ENCODE measurements at regions not wholly inside any gene's neighbourhood (a gene's known extent, or its start where the extent isn't known, plus 50 kb on each side); places are given as distances from the start of the nearest gene placed in this dataset.

DNA sequence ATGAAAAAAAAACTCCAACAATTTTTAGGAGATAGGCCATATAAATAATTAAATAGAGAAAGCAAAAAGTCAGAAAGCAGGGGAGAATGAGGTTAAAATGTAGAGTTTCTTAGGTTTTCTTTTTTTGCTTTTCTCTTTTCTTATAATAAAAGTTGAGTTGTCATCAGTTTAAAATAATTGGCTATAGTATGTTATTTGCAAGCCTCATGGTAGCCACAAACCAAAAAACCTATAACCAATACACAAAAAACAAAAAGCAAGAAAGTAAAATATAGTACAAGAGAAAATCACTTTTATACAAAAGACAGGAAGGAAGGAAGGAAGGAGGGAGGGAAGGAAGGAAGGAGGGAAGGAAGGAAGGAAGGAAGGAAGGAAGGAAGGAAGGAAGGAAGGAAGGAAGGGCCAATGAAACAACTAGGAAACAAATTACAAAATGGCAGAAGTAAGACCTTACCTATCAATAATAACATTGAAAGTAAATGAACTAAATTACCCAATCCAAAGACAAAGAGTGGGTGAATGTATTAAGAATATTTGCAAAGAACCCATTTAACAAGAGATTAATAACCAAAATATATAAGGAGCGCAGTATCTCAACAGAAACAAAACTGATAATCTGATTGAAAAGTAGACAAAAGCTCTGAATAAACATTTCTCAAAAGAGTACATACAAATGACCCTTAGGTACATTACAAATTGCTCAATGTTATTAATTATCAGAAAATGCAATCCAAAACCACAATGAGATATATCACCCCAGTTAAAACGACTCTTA is 541.3 kb upstream of the LRRTM4 start:
- Histone ChIP-seq H3K27me3 (replicated peaks; ENCODE audit: insufficient read depth, low read depth, low read length, poor library complexity) (no peaks in the 10 kb centered on the region), H3K4me3 (ENCODE audit: low read depth, low read length, poor library complexity, severe bottlenecking) (no peak overlapping the region), H3K27ac (ENCODE audit: low read depth, low read length, poor library complexity, severe bottlenecking) (peak overlapping the region; percentile 100), H3K9me3 (ENCODE audit: low read depth, low read length, poor library complexity, severe bottlenecking) (peaks cover under 1% of the 10 kb centered on the region), H3K4me1 (ENCODE audit: insufficient read depth, low read length, poor library complexity, severe bottlenecking) (peaks cover 66% of the 10 kb centered on the region), H3K36me3 (ENCODE audit: insufficient read depth, low read length, poor library complexity, severe bottlenecking) (no peaks in the 10 kb centered on the region)
- TF ChIP-seq EZH2 (IDR thresholded peaks at IDR 0.05; ENCODE audit: borderline replicate concordance, low read depth, low read length, poor library complexity, severe bottlenecking) = no peak
- TF ChIP-seq, protein P1, sequence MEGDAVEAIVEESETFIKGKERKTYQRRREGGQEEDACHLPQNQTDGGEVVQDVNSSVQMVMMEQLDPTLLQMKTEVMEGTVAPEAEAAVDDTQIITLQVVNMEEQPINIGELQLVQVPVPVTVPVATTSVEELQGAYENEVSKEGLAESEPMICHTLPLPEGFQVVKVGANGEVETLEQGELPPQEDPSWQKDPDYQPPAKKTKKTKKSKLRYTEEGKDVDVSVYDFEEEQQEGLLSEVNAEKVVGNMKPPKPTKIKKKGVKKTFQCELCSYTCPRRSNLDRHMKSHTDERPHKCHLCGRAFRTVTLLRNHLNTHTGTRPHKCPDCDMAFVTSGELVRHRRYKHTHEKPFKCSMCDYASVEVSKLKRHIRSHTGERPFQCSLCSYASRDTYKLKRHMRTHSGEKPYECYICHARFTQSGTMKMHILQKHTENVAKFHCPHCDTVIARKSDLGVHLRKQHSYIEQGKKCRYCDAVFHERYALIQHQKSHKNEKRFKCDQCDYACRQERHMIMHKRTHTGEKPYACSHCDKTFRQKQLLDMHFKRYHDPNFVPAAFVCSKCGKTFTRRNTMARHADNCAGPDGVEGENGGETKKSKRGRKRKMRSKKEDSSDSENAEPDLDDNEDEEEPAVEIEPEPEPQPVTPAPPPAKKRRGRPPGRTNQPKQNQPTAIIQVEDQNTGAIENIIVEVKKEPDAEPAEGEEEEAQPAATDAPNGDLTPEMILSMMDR (conservative IDR thresholded peaks at IDR 0.05; ENCODE audit: low read depth, low read length) = no peak
- POLR2A ChIA-PET (ENCODE audit: low non-redundant PET) = interaction anchor here (0.7 kb wide), 1 partner anchor 647 kb away, joined by 12 read pairs; no protein-coding TSS in a partner anchor
- intact Hi-C loops (cut with micrococcal nuclease; ENCODE audit: unreplicated experiment) = loop anchor here (1.0 to 5.0 kb wide), 6 partner anchors 267 to 1111 kb away; no protein-coding TSS in a partner anchor
- no TSS peak for BruUV-seq (replicated peaks)
- peak; percentile 90 for DNase-seq (ENCODE audit: low spot score)
- CTCF ChIA-PET = interaction anchor here (0.7 kb wide), 2 partner anchors 108 to 936 kb away, joined by 6 to 13 read pairs; no protein-coding TSS in a partner anchor

DNA sequence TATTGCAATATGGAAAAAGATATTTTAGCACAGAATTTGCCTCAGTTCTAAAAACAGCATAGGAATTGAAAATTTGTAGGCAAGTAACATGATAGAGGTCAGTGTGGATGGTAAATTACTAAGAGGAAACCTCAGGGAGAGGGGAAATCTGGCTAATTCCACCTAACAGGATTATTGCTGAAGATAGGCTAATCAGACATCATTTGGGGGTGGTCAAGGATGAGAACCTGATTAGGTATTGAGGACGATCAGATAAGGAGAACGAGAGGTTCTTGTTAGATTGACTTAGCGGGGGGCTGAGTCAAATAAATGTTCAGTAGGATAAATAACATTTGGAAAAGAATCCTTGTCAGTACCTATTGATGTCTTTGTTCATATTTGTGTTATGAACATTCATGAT is 543.2 kb upstream of the LRRTM4 start:
- Histone ChIP-seq H3K4me1 (ENCODE audit: insufficient read depth, low read length, poor library complexity, severe bottlenecking) (peaks cover 82% of the 10 kb centered on the region), H3K27ac (ENCODE audit: low read depth, low read length, poor library complexity, severe bottlenecking) (peak overlapping the region; percentile 96), H3K36me3 (ENCODE audit: insufficient read depth, low read length, poor library complexity, severe bottlenecking) (no peaks in the 10 kb centered on the region), H3K27me3 (replicated peaks; ENCODE audit: insufficient read depth, low read depth, low read length, poor library complexity) (no peaks in the 10 kb centered on the region), H3K4me3 (ENCODE audit: low read depth, low read length, poor library complexity, severe bottlenecking) (no peak overlapping the region), H3K9me3 (ENCODE audit: low read depth, low read length, poor library complexity, severe bottlenecking) (no peaks in the 10 kb centered on the region)
- intact Hi-C loops (cut with micrococcal nuclease; ENCODE audit: unreplicated experiment) = loop anchor here (5.0 kb wide), 2 partner anchors 797 to 932 kb away; no protein-coding TSS in a partner anchor
- BruUV-seq (replicated peaks) = no TSS peak
- peak; percentile 83 for DNase-seq (ENCODE audit: low spot score)
- ChIA-PET CTCF (no interaction called here), POLR2A (ENCODE audit: low non-redundant PET) (no interaction called here)
- TF ChIP-seq EZH2 (IDR thresholded peaks at IDR 0.05; ENCODE audit: borderline replicate concordance, low read depth, low read length, poor library complexity, severe bottlenecking) = no peak
- TF ChIP-seq, protein P1 (conservative IDR thresholded peaks at IDR 0.05; ENCODE audit: low read depth, low read length) = no peak

DNA sequence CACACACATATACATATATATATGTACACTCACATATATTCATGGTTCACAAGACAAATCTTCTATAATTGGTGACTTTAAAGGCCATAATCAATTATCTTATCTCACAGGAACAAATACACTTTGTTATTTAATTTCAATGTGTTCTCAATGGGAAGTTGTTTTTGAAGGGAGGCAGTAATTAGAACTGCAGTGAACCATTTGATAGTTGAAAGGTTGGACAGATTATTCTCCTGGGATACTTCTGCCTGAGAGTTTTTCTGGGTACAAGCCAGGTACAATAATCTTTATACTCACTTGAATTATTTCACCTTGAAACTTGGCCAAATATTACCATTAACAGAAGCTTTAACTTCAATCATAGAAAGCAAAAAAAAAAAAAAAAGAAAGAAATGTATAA is 546.6 kb upstream of the LRRTM4 start:
- Histone ChIP-seq H3K4me1 (ENCODE audit: insufficient read depth, low read length, poor library complexity, severe bottlenecking) (peaks cover 76% of the 10 kb centered on the region), H3K27me3 (replicated peaks; ENCODE audit: insufficient read depth, low read depth, low read length, poor library complexity) (no peaks in the 10 kb centered on the region), H3K9me3 (ENCODE audit: low read depth, low read length, poor library complexity, severe bottlenecking) (no peaks in the 10 kb centered on the region), H3K27ac (ENCODE audit: low read depth, low read length, poor library complexity, severe bottlenecking) (peak overlapping the region; percentile 60), H3K4me3 (ENCODE audit: low read depth, low read length, poor library complexity, severe bottlenecking) (no peak overlapping the region), H3K36me3 (ENCODE audit: insufficient read depth, low read length, poor library complexity, severe bottlenecking) (no peaks in the 10 kb centered on the region)
- intact Hi-C loops (cut with micrococcal nuclease; ENCODE audit: unreplicated experiment) = loop anchor here (5.0 kb wide), 2 partner anchors 793 to 928 kb away; no protein-coding TSS in a partner anchor
- POLR2A ChIA-PET (ENCODE audit: low non-redundant PET) = interaction anchor here (0.6 kb wide), 1 partner anchor 932 kb away, joined by 4 read pairs; no protein-coding TSS in a partner anchor
- DNase-seq (ENCODE audit: low spot score) = no peak
- BruUV-seq (replicated peaks) = no TSS peak
- CTCF ChIA-PET = no interaction called here
- TF ChIP-seq, protein P1 (conservative IDR thresholded peaks at IDR 0.05; ENCODE audit: low read depth, low read length) = no peak
- TF ChIP-seq EZH2 (IDR thresholded peaks at IDR 0.05; ENCODE audit: borderline replicate concordance, low read depth, low read length, poor library complexity, severe bottlenecking) = no peak

Measured in A673 (cell line).